ENCODE measurements at regions not wholly inside any gene's neighbourhood (a gene's known extent, or its start where the extent isn't known, plus 50 kb on each side); places are given as distances from the start of the nearest gene placed in this dataset.
A peak's percentile ranks its signal among the peaks of the same experiment; 100 is the strongest.

DNA sequence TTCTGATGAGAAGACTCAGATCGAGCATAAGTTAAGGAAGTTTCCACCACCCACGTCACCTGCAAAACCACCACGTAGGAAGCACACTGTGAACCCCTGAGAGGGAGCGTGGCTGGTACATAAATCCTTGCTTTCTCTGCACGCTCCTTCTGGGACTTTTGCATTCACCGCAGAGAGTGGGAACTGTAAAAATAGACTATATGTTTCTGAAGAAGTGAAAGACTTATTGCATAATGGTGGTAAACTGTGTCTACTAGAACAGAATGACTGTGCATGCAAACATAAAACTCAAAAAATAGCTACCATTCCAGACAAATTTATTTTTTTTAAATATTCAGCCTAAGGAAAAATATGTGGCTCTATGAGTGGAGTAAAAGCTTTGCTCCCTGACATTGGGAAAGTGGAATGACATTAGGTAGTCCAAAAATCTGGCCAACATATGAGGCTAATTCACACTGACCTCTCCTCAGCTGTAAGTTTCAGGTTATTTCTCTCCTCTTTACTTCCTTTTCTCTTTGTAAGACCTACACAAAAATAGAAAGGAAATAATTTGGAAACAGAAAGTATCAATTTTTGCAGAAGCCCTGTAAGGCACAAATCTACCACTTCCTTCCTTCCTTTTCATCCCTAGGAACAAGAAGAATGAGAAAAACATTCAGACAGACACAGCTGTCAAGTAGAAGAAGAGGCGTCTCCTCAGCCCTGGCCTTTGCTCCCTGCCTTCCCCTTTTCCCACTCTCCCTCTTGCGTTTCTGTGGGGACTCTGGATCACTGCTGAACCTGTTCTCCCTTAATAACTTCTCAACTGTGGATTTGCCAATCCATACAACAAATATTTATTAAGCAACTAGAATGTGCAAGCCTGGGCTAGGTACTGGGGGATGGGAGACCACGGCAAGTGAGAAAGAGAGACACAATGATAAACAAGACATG, 264.3 kb upstream of the FOXN3 start:
- Histone ChIP-seq H3K27ac (ENCODE audit: low read depth, low read length) (no peak overlapping the region), H3K4ac (ENCODE audit: low read depth, low read length) (no peak overlapping the region), H3K79me1 (ENCODE audit: low read length) (no peaks in the 10 kb centered on the region), H2AK5ac (ENCODE audit: low read length) (no peak overlapping the region), H3K27me3 (ENCODE audit: insufficient read depth, low read length, poor library complexity) (no peaks in the 10 kb centered on the region), H2BK5ac (ENCODE audit: low read length) (no peak overlapping the region), H3K18ac (ENCODE audit: low read length) (no peak overlapping the region), H3K56ac (ENCODE audit: low read length) (no peak overlapping the region), H4K5ac (ENCODE audit: low read length) (no peak overlapping the region), H2BK120ac (ENCODE audit: low read depth, low read length) (no peak overlapping the region), H4K8ac (ENCODE audit: low read depth, low read length) (no peak overlapping the region), H3K9ac (ENCODE audit: low read length) (no peak overlapping the region), H3K23ac (ENCODE audit: low read length) (no peak overlapping the region), H3K36me3 (ENCODE audit: control insufficient read depth, insufficient read depth, low read length) (no peaks in the 10 kb centered on the region), H2BK15ac (replicated peaks; ENCODE audit: low read depth) (no peak overlapping the region), H3K4me2 (ENCODE audit: low read length) (no peak overlapping the region), H3K79me2 (ENCODE audit: control insufficient read depth, insufficient read depth, low read length) (no peaks in the 10 kb centered on the region), H3K4me3 (ENCODE audit: low read length) (no peak overlapping the region), H3K4me1 (ENCODE audit: control insufficient read depth, low read depth, low read length) (no peaks in the 10 kb centered on the region)
- WGBS (ENCODE audit: extremely low coverage, insufficient coverage, low lambda C conversion rate) = no CpG with 5 or more reads among the region's 9 CpGs
- DNase-seq = no peak

DNA sequence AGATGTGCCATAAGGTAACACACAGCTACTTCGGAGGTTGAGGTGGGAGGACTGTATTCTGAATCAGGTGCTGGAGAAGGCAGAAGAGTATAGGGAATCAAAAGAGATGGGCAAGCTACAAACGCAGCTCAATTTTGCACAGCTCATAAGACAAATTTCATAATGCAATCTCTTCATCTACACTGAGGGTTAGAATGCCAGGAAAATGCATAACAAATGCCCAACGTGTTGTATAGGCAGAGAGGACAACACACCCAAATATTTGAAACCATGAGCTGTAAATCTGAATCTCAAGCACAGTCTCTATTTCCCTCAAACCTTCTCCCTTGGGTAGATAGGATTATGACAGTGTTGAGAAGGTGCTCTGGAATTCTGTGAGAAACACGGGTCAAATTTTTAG, 263.1 kb upstream of the FOXN3 start:
- Histone ChIP-seq H3K4ac (ENCODE audit: low read depth, low read length) (no peak overlapping the region), H2BK5ac (ENCODE audit: low read length) (no peak overlapping the region), H3K4me2 (ENCODE audit: low read length) (no peak overlapping the region), H3K18ac (ENCODE audit: low read length) (no peak overlapping the region), H3K56ac (ENCODE audit: low read length) (no peak overlapping the region), H3K79me1 (ENCODE audit: low read length) (no peaks in the 10 kb centered on the region), H3K27me3 (ENCODE audit: insufficient read depth, low read length, poor library complexity) (no peaks in the 10 kb centered on the region), H2BK120ac (ENCODE audit: low read depth, low read length) (no peak overlapping the region), H3K79me2 (ENCODE audit: control insufficient read depth, insufficient read depth, low read length) (no peaks in the 10 kb centered on the region), H3K4me3 (ENCODE audit: low read length) (no peak overlapping the region), H3K23ac (ENCODE audit: low read length) (no peak overlapping the region), H3K4me1 (ENCODE audit: control insufficient read depth, low read depth, low read length) (no peaks in the 10 kb centered on the region), H4K5ac (ENCODE audit: low read length) (no peak overlapping the region), H3K27ac (ENCODE audit: low read depth, low read length) (no peak overlapping the region), H2BK15ac (replicated peaks; ENCODE audit: low read depth) (no peak overlapping the region), H4K8ac (ENCODE audit: low read depth, low read length) (no peak overlapping the region), H3K9ac (ENCODE audit: low read length) (no peak overlapping the region), H3K36me3 (ENCODE audit: control insufficient read depth, insufficient read depth, low read length) (no peaks in the 10 kb centered on the region), H2AK5ac (ENCODE audit: low read length) (no peak overlapping the region)
- no CpG with 5 or more reads among the region's 4 CpGs for WGBS (ENCODE audit: extremely low coverage, insufficient coverage, low lambda C conversion rate)
- no peak for DNase-seq

DNA sequence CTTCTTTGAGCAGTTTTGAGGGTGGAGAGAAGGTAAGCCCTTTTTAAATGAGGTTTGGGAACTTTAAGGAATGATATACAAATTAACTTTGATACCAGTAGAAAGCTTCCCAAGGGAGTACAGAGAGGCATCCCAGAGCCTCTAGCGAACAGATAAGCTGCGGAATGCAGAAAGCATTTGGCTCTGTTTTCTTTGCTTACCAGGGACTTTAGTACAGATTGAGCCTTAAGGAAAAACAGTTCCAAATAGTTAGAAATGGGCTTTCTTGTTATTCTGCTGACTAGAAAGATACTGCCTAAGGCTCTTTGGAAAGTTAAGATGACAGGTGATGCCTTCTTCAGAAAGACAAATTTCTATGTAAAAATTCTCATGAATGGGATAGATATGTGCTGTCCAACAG, 261.7 kb upstream of the FOXN3 start:
- Histone ChIP-seq H3K4ac (ENCODE audit: low read depth, low read length) (no peak overlapping the region), H4K8ac (ENCODE audit: low read depth, low read length) (no peak overlapping the region), H3K79me1 (ENCODE audit: low read length) (no peaks in the 10 kb centered on the region), H3K27ac (ENCODE audit: low read depth, low read length) (no peak overlapping the region), H3K4me3 (ENCODE audit: low read length) (no peak overlapping the region), H3K79me2 (ENCODE audit: control insufficient read depth, insufficient read depth, low read length) (no peaks in the 10 kb centered on the region), H3K56ac (ENCODE audit: low read length) (no peak overlapping the region), H3K18ac (ENCODE audit: low read length) (no peak overlapping the region), H3K9ac (ENCODE audit: low read length) (no peak overlapping the region), H3K4me1 (ENCODE audit: control insufficient read depth, low read depth, low read length) (no peaks in the 10 kb centered on the region), H2AK5ac (ENCODE audit: low read length) (no peak overlapping the region), H3K4me2 (ENCODE audit: low read length) (no peak overlapping the region), H3K36me3 (ENCODE audit: control insufficient read depth, insufficient read depth, low read length) (no peaks in the 10 kb centered on the region), H3K27me3 (ENCODE audit: insufficient read depth, low read length, poor library complexity) (no peaks in the 10 kb centered on the region), H2BK15ac (replicated peaks; ENCODE audit: low read depth) (no peak overlapping the region), H2BK5ac (ENCODE audit: low read length) (no peak overlapping the region), H4K5ac (ENCODE audit: low read length) (no peak overlapping the region), H3K23ac (ENCODE audit: low read length) (no peak overlapping the region), H2BK120ac (ENCODE audit: low read depth, low read length) (no peak overlapping the region)
- WGBS (ENCODE audit: extremely low coverage, insufficient coverage, low lambda C conversion rate) = no CpG with 5 or more reads among the region's 2 CpGs
- DNase-seq = peak; percentile 33

DNA sequence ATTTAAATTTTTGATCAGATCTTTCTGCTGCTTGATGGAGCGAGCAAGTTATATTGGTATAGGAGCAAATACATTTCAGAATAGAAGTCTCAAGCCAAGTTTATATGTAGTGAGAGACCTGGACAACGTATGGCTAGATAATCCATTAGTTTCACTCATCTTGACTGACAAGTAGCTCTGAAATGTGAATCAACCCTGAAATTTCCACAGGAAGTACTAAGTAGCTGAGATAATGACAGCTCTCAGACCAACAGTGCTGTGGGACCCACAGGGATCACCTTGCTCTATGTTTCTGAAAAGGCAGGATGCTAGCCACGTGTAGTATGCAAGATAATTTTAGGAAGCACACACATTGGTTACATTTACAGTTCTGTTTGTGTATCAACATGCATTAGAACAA, 258.6 kb upstream of the FOXN3 start:
- WGBS (ENCODE audit: extremely low coverage, insufficient coverage, low lambda C conversion rate) = no CpG with 5 or more reads among the region's 3 CpGs
- H3K79me2 ChIP-seq (ENCODE audit: control insufficient read depth, insufficient read depth, low read length) = no peaks in the 10 kb centered on the region

DNA sequence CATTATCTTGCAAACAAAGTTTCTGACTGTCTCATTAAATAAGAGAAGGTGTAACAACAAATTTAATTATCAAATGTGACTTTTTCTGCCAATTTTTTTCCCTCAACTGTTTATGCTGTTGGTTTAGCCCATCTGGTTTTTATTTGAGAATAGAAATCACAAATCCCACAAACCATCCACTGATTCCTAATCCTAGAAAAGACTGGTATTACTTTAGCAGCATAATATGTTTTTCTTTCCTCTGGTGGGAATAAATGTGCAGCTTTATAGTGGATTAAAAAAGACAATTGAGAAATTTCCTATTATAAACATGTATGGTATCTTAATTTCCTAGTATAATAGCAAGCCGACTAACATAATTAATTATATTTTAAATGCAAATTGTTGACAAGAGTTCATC, 257.9 kb upstream of the FOXN3 start:
- no CpG with 5 or more reads among the region's 1 CpG for WGBS (ENCODE audit: extremely low coverage, insufficient coverage, low lambda C conversion rate)
- no peak overlapping the region for H3K23ac ChIP-seq (ENCODE audit: low read length)
- H3K4ac ChIP-seq (ENCODE audit: low read depth, low read length) = no peak overlapping the region
- no peak overlapping the region for H2BK120ac ChIP-seq (ENCODE audit: low read depth, low read length)
- no peaks in the 10 kb centered on the region for H3K27me3 ChIP-seq (ENCODE audit: insufficient read depth, low read length, poor library complexity)
- no peak overlapping the region for H3K4me2 ChIP-seq (ENCODE audit: low read length)
- H3K79me1 ChIP-seq (ENCODE audit: low read length) = no peaks in the 10 kb centered on the region
- H3K4me3 ChIP-seq (ENCODE audit: low read length) = no peak overlapping the region
- no peaks in the 10 kb centered on the region for H3K79me2 ChIP-seq (ENCODE audit: control insufficient read depth, insufficient read depth, low read length)
- H3K18ac ChIP-seq (ENCODE audit: low read length) = no peak overlapping the region
- no peak overlapping the region for H4K5ac ChIP-seq (ENCODE audit: low read length)
- H4K8ac ChIP-seq (ENCODE audit: low read depth, low read length) = no peak overlapping the region
- no peak for DNase-seq
- H3K9ac ChIP-seq (ENCODE audit: low read length) = no peak overlapping the region
- no peak overlapping the region for H2BK5ac ChIP-seq (ENCODE audit: low read length)
- no peak overlapping the region for H3K56ac ChIP-seq (ENCODE audit: low read length)
- no peak overlapping the region for H2AK5ac ChIP-seq (ENCODE audit: low read length)
- H3K36me3 ChIP-seq (ENCODE audit: control insufficient read depth, insufficient read depth, low read length) = no peaks in the 10 kb centered on the region
- H2BK15ac ChIP-seq (replicated peaks; ENCODE audit: low read depth) = no peak overlapping the region
- H3K27ac ChIP-seq (ENCODE audit: low read depth, low read length) = no peak overlapping the region
- H3K4me1 ChIP-seq (ENCODE audit: control insufficient read depth, low read depth, low read length) = no peaks in the 10 kb centered on the region

More for the DNA sequence above, 258.6 kb upstream of the FOXN3 start:
- Histone ChIP-seq H2BK120ac (ENCODE audit: low read depth, low read length) (no peak overlapping the region), H3K79me1 (ENCODE audit: low read length) (no peaks in the 10 kb centered on the region), H3K36me3 (ENCODE audit: control insufficient read depth, insufficient read depth, low read length) (no peaks in the 10 kb centered on the region), H3K9ac (ENCODE audit: low read length) (no peak overlapping the region), H2BK5ac (ENCODE audit: low read length) (no peak overlapping the region), H2AK5ac (ENCODE audit: low read length) (no peak overlapping the region), H3K4me1 (ENCODE audit: control insufficient read depth, low read depth, low read length) (no peaks in the 10 kb centered on the region), H3K4me2 (ENCODE audit: low read length) (no peak overlapping the region), H3K27ac (ENCODE audit: low read depth, low read length) (no peak overlapping the region), H3K23ac (ENCODE audit: low read length) (no peak overlapping the region), H3K18ac (ENCODE audit: low read length) (no peak overlapping the region), H3K27me3 (ENCODE audit: insufficient read depth, low read length, poor library complexity) (no peaks in the 10 kb centered on the region), H2BK15ac (replicated peaks; ENCODE audit: low read depth) (no peak overlapping the region), H4K8ac (ENCODE audit: low read depth, low read length) (no peak overlapping the region), H3K4ac (ENCODE audit: low read depth, low read length) (no peak overlapping the region), H3K56ac (ENCODE audit: low read length) (no peak overlapping the region), H4K5ac (ENCODE audit: low read length) (no peak overlapping the region), H3K4me3 (ENCODE audit: low read length) (no peak overlapping the region)
- no peak for DNase-seq

DNA sequence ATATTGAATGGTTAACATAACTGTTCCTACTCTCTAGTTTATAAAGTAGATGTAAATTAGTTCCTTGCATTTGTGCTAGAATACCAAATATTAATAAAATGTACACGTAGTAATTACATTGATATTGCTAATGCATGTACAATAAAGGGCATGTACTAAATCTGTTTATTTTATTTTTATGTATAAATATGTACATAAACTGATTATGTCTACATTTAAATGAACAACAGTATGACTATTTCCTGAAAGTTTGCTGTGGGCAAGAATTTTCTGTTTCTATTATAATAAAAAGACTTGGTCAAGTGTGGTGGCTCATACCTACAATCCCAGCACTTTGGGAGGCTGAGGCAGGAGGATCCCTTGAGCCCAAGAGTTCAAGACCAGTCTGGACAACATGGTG, 257.2 kb upstream of the FOXN3 start:
- Histone ChIP-seq H4K8ac (ENCODE audit: low read depth, low read length) (no peak overlapping the region), H3K9ac (ENCODE audit: low read length) (no peak overlapping the region), H3K27me3 (ENCODE audit: insufficient read depth, low read length, poor library complexity) (no peaks in the 10 kb centered on the region), H3K23ac (ENCODE audit: low read length) (no peak overlapping the region), H3K79me1 (ENCODE audit: low read length) (no peaks in the 10 kb centered on the region), H3K18ac (ENCODE audit: low read length) (no peak overlapping the region), H3K79me2 (ENCODE audit: control insufficient read depth, insufficient read depth, low read length) (no peaks in the 10 kb centered on the region), H2BK15ac (replicated peaks; ENCODE audit: low read depth) (no peak overlapping the region), H3K4me1 (ENCODE audit: control insufficient read depth, low read depth, low read length) (no peaks in the 10 kb centered on the region), H2BK5ac (ENCODE audit: low read length) (no peak overlapping the region), H2AK5ac (ENCODE audit: low read length) (no peak overlapping the region), H4K5ac (ENCODE audit: low read length) (no peak overlapping the region), H3K56ac (ENCODE audit: low read length) (no peak overlapping the region), H2BK120ac (ENCODE audit: low read depth, low read length) (no peak overlapping the region), H3K4me2 (ENCODE audit: low read length) (no peak overlapping the region), H3K36me3 (ENCODE audit: control insufficient read depth, insufficient read depth, low read length) (no peaks in the 10 kb centered on the region), H3K4me3 (ENCODE audit: low read length) (no peak overlapping the region), H3K27ac (ENCODE audit: low read depth, low read length) (no peak overlapping the region), H3K4ac (ENCODE audit: low read depth, low read length) (no peak overlapping the region)
- no peak for DNase-seq
- WGBS (ENCODE audit: extremely low coverage, insufficient coverage, low lambda C conversion rate) = no CpG with 5 or more reads among the region's 1 CpG

All from mesendoderm (in vitro differentiated cells).